Caco-2 (cell line): ENCODE measurements at regions not wholly inside any gene's neighbourhood (a gene's known extent, or its start where the extent isn't known, plus 50 kb on each side); places are given as distances from the start of the nearest gene placed in this dataset.

Experiments used
- BruUV-seq: library from RNA; stranded (reverse); fragments of 400-500 nt; replicated peaks from 2 replicates; lab custom pipeline; 2021; lab: Mats Ljungman, UMichigan
- CTCF ChIA-PET: fragments of 300-600 bp; sonication (Branson Sonifier 250); formaldehyde crosslinking; loops from one replicate; lab custom pipeline; 2022; ENCODE audit warnings: antibody characterized with exemption; lab: Charles Lee
- POLR2A ChIA-PET: fragments of 300-600 bp; sonication (Branson Sonifier 250); formaldehyde crosslinking; loops from one replicate; lab custom pipeline; 2022; ENCODE audit warnings: antibody characterized with exemption; lab: Charles Lee
- DNase-seq, 2 experiments: peaks; one replicate each; pipeline versions ENCODE4 v3.0.0 to v3.0.0-alpha.2; 2020 to 2022
- H3K27me3 ChIP-seq: replicated peaks from 2 replicates; pipeline ENCODE4 v1.6.0; 2011; ENCODE audit warnings: low read length; ENCODE audit not compliant: control insufficient read depth, insufficient read depth
- H3K36me3 ChIP-seq: 2 replicates; pipeline ENCODE4 v1.5.1; 2011; ENCODE audit warnings: low read length; ENCODE audit not compliant: control insufficient read depth, insufficient read depth
- H3K4me1 ChIP-seq: fragments of 250-450 bp; sonication (Bioruptor Pico); 2 replicates; pipeline ENCODE4 v1.5.1; 2020; ENCODE audit warnings: mild to moderate bottlenecking
- H3K4me3 ChIP-seq: 2 replicates; pipeline ENCODE4 v1.5.1; 2011; ENCODE audit warnings: low read depth, mild to moderate bottlenecking, control low read depth, low read length
- H3K9me3 ChIP-seq: fragments of 250-450 bp; sonication (Bioruptor Pico); 2 replicates; pipeline ENCODE4 v1.5.1; 2020; ENCODE audit warnings: mild to moderate bottlenecking, moderate library complexity
- H3K27ac Mint-ChIP-seq: one replicate; pipeline ENCODE4 v1.8.0; 2022; ENCODE audit warnings: mixed read lengths; ENCODE audit not compliant: unreplicated experiment
- H3K27me3 Mint-ChIP-seq: one replicate; pipeline ENCODE4 v1.8.0; 2022; ENCODE audit warnings: mixed read lengths; ENCODE audit not compliant: insufficient read depth, unreplicated experiment
- H3K36me3 Mint-ChIP-seq: one replicate; pipeline ENCODE4 v1.8.0; 2022; ENCODE audit warnings: mild to moderate bottlenecking, mixed read lengths; ENCODE audit not compliant: insufficient read depth, unreplicated experiment
- H3K4me1 Mint-ChIP-seq: one replicate; pipeline ENCODE4 v1.8.0; 2022; ENCODE audit warnings: low read depth, mixed read lengths; ENCODE audit not compliant: unreplicated experiment
- H3K4me3 Mint-ChIP-seq: one replicate; pipeline ENCODE4 v1.8.0; 2022; ENCODE audit warnings: mild to moderate bottlenecking, moderate library complexity, mixed read lengths; ENCODE audit not compliant: unreplicated experiment
- H3K9me3 Mint-ChIP-seq: one replicate; pipeline ENCODE4 v1.8.0; 2022; ENCODE audit warnings: mixed read lengths; ENCODE audit not compliant: unreplicated experiment
- intact Hi-C: fragments of 100-400 bp; cut with micrococcal nuclease; formaldehyde crosslinking; loops from one replicate; pipeline ENCODE4 v1.10.0; 2022; ENCODE audit not compliant: unreplicated experiment
- TF ChIP-seq, protein P1 (sequence below), 2 experiments: fragments of 200-600 bp in 1 of 2; IDR thresholded peaks; 1 replicate in 1 of 2; 2 replicates in 1 of 2; pipeline versions ENCODE4 v1.5.1 to v1.8.0; 2011 to 2022; ENCODE audit warnings: antibody characterized with exemption in 1 of 2, control low read depth in 1 of 2, inconsistent platforms in 1 of 2, low read depth in 1 of 2, low read length in 1 of 2, mild to moderate bottlenecking in 1 of 2, moderate library complexity in 1 of 2; ENCODE audit not compliant: insufficient read depth in 1 of 2, severe bottlenecking in 1 of 2, unreplicated experiment in 1 of 2

DNA sequence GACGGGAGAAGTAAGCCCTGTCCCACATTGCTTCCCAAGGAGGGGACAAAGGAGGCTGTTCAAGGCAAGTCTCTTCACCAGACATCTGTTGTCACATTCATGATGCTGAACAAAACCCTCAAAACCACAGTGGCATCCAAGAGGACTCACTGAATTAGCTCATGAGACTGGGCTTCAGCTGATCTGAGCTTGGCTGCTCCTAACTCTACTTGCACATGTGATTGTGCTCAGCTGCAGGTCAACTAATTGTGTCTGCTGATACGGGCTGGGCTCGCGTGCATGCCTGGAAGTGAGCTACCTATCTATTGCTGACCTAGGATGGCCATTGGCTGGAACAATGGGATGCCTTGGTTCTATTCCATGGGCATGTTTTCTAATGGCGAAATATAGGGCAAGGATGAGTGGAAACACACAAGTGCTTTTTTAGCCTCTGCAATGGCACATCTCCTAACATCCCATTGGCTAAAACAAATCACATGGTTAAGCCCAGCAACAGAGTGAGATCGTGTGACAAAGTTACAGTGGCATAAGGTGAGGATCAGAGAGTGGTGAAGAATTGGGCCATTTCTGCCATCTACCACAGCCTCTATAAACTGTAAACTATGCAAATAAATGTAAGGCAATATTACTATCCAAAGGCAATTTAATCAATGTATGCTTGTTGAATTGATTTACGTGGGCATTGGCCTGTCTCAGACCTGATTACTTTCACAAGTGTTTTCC lies 52.9 kb upstream of the CAPN13 start:
- BruUV-seq: no TSS peak
- no peak overlapping the region for H3K27ac Mint-ChIP-seq
- ChIA-PET CTCF (interaction anchor here (1.0 to 1.4 kb wide), 4 partner anchors 145 to 473 kb away, joined by 3 to 4 read pairs (median 3); no protein-coding TSS in a partner anchor), POLR2A (no interaction called here)
- peaks cover 11% of the 10 kb centered on the region for H3K9me3 ChIP-seq
- H3K36me3 ChIP-seq: no peaks in the 10 kb centered on the region
- H3K36me3 Mint-ChIP-seq: no peaks in the 10 kb centered on the region
- H3K27me3 ChIP-seq: no peaks in the 10 kb centered on the region
- H3K4me1 ChIP-seq: no peaks in the 10 kb centered on the region
- H3K4me1 Mint-ChIP-seq: no peaks in the 10 kb centered on the region
- TF ChIP-seq, protein P1, sequence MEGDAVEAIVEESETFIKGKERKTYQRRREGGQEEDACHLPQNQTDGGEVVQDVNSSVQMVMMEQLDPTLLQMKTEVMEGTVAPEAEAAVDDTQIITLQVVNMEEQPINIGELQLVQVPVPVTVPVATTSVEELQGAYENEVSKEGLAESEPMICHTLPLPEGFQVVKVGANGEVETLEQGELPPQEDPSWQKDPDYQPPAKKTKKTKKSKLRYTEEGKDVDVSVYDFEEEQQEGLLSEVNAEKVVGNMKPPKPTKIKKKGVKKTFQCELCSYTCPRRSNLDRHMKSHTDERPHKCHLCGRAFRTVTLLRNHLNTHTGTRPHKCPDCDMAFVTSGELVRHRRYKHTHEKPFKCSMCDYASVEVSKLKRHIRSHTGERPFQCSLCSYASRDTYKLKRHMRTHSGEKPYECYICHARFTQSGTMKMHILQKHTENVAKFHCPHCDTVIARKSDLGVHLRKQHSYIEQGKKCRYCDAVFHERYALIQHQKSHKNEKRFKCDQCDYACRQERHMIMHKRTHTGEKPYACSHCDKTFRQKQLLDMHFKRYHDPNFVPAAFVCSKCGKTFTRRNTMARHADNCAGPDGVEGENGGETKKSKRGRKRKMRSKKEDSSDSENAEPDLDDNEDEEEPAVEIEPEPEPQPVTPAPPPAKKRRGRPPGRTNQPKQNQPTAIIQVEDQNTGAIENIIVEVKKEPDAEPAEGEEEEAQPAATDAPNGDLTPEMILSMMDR (IDR thresholded peaks at IDR 0.05; ENCODE audit: insufficient read depth in 1 of 2, low read depth in 1 of 2, low read length in 1 of 2, severe bottlenecking in 1 of 2, unreplicated experiment in 1 of 2): no peak
- H3K4me3 Mint-ChIP-seq: no peak overlapping the region
- no peak for DNase-seq
- H3K9me3 Mint-ChIP-seq: peaks cover 10% of the 10 kb centered on the region
- intact Hi-C loops: no loop called here
- H3K4me3 ChIP-seq: no peak overlapping the region
- H3K27me3 Mint-ChIP-seq: peaks cover 6% of the 10 kb centered on the region
